A673 (cell line): ENCODE measurements at regions not wholly inside any gene's neighbourhood (a gene's known extent, or its start where the extent isn't known, plus 50 kb on each side); places are given as distances from the start of the nearest gene placed in this dataset.

ENCODE experiments used
- BruUV-seq: library from RNA; stranded (reverse); fragments of 400-500 nt; replicated peaks from 2 replicates; lab custom pipeline; 2021; lab: Mats Ljungman, UMichigan
- CTCF ChIA-PET: fragments of 300-600 bp; sonication (Branson Sonifier 250); formaldehyde crosslinking; loops from one replicate; lab custom pipeline; 2022; ENCODE audit warnings: antibody characterized with exemption; lab: Charles Lee
- POLR2A ChIA-PET: fragments of 300-600 bp; sonication (Branson Sonifier 250); formaldehyde crosslinking; loops from one replicate; lab custom pipeline; 2022; ENCODE audit warnings: antibody characterized with exemption; ENCODE audit not compliant: low non-redundant PET; lab: Charles Lee
- DNase-seq: peaks from one replicate; pipeline ENCODE4 v3.0.0-alpha.2; 2015; ENCODE audit warnings: low spot score
- H3K27ac ChIP-seq: fragments of 200-600 bp; sonication (generic); 2 replicates; pipeline ENCODE4 v1.5.1; 2016; ENCODE audit warnings: mixed run types, low read depth, mild to moderate bottlenecking, mixed read lengths, antibody characterized with exemption, low read length; ENCODE audit not compliant: poor library complexity, severe bottlenecking
- H3K27me3 ChIP-seq: fragments of 200-600 bp; sonication (generic); replicated peaks from 2 replicates; pipeline ENCODE4 v1.6.1; 2017; ENCODE audit warnings: mixed run types, low read depth, mild to moderate bottlenecking, mixed read lengths, antibody characterized with exemption, low read length; ENCODE audit not compliant: insufficient read depth, poor library complexity
- H3K36me3 ChIP-seq: fragments of 200-600 bp; sonication (generic); 2 replicates; pipeline ENCODE4 v1.6.1; 2016; ENCODE audit warnings: mixed run types, mild to moderate bottlenecking, mixed read lengths, antibody characterized with exemption, low read length; ENCODE audit not compliant: insufficient read depth, poor library complexity, severe bottlenecking
- H3K4me1 ChIP-seq: fragments of 200-600 bp; sonication (generic); 2 replicates; pipeline ENCODE4 v1.6.1; 2017; ENCODE audit warnings: mixed run types, mild to moderate bottlenecking, mixed read lengths, antibody characterized with exemption, low read length; ENCODE audit not compliant: insufficient read depth, poor library complexity, severe bottlenecking
- H3K4me3 ChIP-seq: fragments of 200-600 bp; sonication (generic); 2 replicates; pipeline ENCODE4 v1.5.1; 2016; ENCODE audit warnings: low read depth, mixed run types, mild to moderate bottlenecking, mixed read lengths, low read length; ENCODE audit not compliant: poor library complexity, severe bottlenecking
- H3K9me3 ChIP-seq: fragments of 200-600 bp; sonication (generic); 2 replicates; pipeline ENCODE4 v1.6.1; 2016; ENCODE audit warnings: mixed run types, low read depth, mild to moderate bottlenecking, mixed read lengths, antibody characterized with exemption, low read length; ENCODE audit not compliant: poor library complexity, severe bottlenecking
- EZH2 ChIP-seq: fragments of 200-600 bp; sonication (generic); IDR thresholded peaks from 2 replicates; pipeline ENCODE4 v1.6.1; 2017; ENCODE audit warnings: borderline replicate concordance, low read depth, mild to moderate bottlenecking, mixed read lengths, antibody characterized with exemption, low read length; ENCODE audit not compliant: poor library complexity, severe bottlenecking
- intact Hi-C: fragments of 100-400 bp; cut with micrococcal nuclease; formaldehyde crosslinking; loops from one replicate; pipeline ENCODE4 v1.10.0; 2022; ENCODE audit not compliant: unreplicated experiment
- TF ChIP-seq, protein P1 (sequence below): fragments of 300-800, 200-600 bp; sonication (generic); conservative IDR thresholded peaks from 2 replicates; pipeline ENCODE4 v1.5.1; 2017; ENCODE audit warnings: low read depth, mild to moderate bottlenecking, antibody characterized with exemption, low read length, moderate library complexity, mixed read lengths

DNA sequence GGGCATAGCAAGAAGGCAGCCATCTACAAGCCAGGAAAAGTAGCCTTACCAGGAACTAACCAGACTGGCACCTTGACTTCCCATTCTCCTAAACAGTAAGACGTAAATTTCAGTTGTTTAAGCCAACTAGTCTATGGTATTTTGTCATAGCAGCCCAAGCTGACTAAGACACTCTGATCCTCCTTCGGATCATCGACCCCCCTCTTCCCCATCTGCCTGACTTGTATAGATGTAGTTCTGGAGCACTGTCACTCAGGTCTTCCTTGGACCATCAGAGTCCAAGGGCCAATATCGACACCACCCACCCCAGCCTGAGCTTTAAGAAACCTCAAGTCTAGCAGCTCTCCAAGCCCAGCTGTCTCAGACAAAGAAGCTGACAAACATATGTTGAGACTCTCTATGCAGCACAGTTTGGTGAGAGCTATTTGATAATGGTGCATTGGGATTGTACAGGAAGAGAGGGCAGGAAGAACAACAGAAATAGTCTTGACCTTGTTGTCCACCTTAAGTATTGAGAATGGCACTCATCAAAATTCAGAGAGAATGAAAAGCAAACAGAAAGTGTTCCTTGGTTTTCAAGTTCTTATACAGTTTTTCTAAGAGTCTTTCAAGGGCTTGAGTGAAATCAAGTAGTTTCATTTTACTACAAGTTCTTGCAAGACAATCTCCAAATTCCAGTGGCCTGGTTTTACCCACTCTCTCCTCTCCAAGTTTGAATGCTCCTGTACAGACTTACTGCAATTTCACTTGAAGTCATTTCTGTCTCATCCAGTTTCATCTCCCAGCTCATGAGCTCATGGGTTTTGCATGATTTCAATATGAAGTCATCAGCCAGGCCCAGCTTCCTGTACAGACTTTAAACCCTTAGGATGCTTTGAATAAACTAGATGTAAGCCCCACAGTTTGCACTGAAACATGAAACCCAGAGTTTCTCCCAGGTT is 122.3 kb upstream of the RAI14 start:
- Histone ChIP-seq H3K27me3 (no peaks in the 10 kb centered on the region), H3K4me3 (no peak overlapping the region), H3K4me1 (no peaks in the 10 kb centered on the region), H3K9me3 (no peaks in the 10 kb centered on the region), H3K36me3 (no peaks in the 10 kb centered on the region), H3K27ac (no peak overlapping the region)
- CTCF ChIA-PET = no interaction called here
- POLR2A ChIA-PET = no interaction called here
- intact Hi-C loops = no loop called here
- no TSS peak for BruUV-seq
- no peak for TF ChIP-seq EZH2
- TF ChIP-seq, protein P1, sequence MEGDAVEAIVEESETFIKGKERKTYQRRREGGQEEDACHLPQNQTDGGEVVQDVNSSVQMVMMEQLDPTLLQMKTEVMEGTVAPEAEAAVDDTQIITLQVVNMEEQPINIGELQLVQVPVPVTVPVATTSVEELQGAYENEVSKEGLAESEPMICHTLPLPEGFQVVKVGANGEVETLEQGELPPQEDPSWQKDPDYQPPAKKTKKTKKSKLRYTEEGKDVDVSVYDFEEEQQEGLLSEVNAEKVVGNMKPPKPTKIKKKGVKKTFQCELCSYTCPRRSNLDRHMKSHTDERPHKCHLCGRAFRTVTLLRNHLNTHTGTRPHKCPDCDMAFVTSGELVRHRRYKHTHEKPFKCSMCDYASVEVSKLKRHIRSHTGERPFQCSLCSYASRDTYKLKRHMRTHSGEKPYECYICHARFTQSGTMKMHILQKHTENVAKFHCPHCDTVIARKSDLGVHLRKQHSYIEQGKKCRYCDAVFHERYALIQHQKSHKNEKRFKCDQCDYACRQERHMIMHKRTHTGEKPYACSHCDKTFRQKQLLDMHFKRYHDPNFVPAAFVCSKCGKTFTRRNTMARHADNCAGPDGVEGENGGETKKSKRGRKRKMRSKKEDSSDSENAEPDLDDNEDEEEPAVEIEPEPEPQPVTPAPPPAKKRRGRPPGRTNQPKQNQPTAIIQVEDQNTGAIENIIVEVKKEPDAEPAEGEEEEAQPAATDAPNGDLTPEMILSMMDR = no peak
- no peak for DNase-seq

DNA sequence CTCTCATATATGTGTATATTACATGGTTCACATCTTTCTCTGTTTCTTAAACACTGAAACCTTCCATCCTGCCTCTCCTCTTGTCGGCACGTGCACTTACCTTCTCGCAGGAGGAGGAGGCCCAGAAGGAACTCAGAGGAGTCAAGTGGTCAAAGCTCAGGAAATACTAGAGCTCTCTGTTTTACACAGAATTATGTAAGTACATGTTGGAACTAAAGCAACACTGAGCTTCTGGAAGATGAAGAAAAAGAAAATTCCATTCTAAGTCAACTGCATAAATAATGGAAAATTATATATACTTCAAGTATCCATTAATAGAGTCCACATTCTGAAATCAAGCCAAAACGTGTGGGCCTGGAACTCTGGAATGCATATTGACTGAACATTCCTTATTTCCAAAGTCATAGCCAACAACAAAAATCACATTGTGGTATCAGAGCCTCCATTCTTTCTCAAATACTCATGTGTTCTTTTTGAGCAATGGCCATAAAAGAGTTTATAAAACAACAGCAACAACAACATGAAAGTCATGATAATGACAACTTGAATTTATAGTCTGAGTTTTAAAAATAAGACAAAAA is 121.5 kb upstream of the RAI14 start:
- POLR2A ChIA-PET = no interaction called here
- CTCF ChIA-PET = no interaction called here

DNA sequence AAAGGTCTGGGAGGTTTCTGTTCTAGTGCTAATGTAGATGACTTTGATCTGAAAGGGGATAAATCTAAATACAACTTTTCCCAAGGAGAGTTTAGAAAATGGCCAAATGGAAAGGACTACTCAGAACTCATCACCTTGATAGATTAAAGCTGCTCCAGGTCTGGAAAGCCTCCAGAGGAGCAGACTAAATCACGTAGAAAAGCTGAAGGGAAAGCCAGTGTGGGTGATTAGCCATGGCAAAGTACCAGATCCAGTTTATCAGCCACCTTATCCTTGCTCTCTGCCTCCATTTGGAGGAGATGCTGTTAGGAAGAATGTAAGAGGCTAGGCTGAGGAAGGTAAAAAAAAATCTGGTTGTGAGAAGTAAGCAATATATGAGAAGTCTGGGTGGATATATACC is 120.7 kb upstream of the RAI14 start:
- ChIA-PET POLR2A (no interaction called here), CTCF (no interaction called here)
- BruUV-seq = no TSS peak
- no peak for DNase-seq
- no peaks in the 10 kb centered on the region for H3K4me1 ChIP-seq
- no peaks in the 10 kb centered on the region for H3K9me3 ChIP-seq
- H3K27ac ChIP-seq = no peak overlapping the region
- H3K27me3 ChIP-seq = no peaks in the 10 kb centered on the region
- H3K4me3 ChIP-seq = no peak overlapping the region
- no peaks in the 10 kb centered on the region for H3K36me3 ChIP-seq
- TF ChIP-seq, protein P1 = no peak
- no peak for TF ChIP-seq EZH2
- intact Hi-C loops = no loop called here

More for the DNA sequence above, 121.5 kb upstream of the RAI14 start:
- intact Hi-C loops = no loop called here
- DNase-seq = no peak
- H3K27me3 ChIP-seq = no peaks in the 10 kb centered on the region
- BruUV-seq = no TSS peak
- H3K36me3 ChIP-seq = no peaks in the 10 kb centered on the region
- H3K4me3 ChIP-seq = no peak overlapping the region
- H3K4me1 ChIP-seq = no peaks in the 10 kb centered on the region
- H3K27ac ChIP-seq = no peak overlapping the region
- TF ChIP-seq, protein P1 = no peak
- TF ChIP-seq EZH2 = no peak
- no peaks in the 10 kb centered on the region for H3K9me3 ChIP-seq
